GM12892 (cell line): ENCODE measurements at regions not wholly inside any gene's neighbourhood (a gene's known extent, or its start where the extent isn't known, plus 50 kb on each side); places are given as distances from the start of the nearest gene placed in this dataset.

Source experiments
- POLR2A ChIP-seq: IDR thresholded peaks from 2 replicates; pipeline ENCODE4 v1.6.1; 2011; ENCODE audit warnings: low read depth, low read length, control low read depth
- TAF1 ChIP-seq: IDR thresholded peaks from 2 replicates; pipeline ENCODE4 v1.6.1; 2011; ENCODE audit warnings: low read depth, mild to moderate bottlenecking, control low read depth, low read length, borderline replicate concordance

DNA sequence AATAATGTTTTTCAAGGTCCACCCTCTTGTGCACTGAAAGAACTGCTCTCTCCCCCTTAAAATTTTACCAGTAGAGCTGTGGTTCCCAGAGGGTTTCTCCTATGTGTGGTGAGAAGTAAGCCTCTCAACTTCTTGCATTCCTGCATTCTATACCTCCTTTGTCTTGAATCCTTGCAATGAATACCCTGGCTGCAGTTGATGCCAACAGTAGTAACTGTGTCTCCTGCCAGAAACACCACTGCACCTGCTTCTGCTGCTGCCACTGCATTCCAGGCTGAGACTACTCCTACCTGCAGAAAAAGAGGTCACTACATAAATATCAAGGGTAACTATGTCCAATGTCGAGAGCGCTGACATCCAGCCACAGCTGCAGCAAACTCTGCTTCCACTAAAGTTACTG, 203.7 kb downstream of the TMEM167A start:
- TF ChIP-seq POLR2A (no peak), TAF1 (no peak)
